AG04450 (cell line): ENCODE measurements at regions not wholly inside any gene's neighbourhood (a gene's known extent, or its start where the extent isn't known, plus 50 kb on each side); places are given as distances from the start of the nearest gene placed in this dataset.

Experiments
- CTCF ChIA-PET: fragments of 300-600, 350-600 bp; formaldehyde crosslinking; extraction: SDS; loops from one replicate; lab custom pipeline; 2022; ENCODE audit warnings: antibody characterized with exemption, inconsistent platforms; lab: Charles Lee
- POLR2A ChIA-PET: fragments of 350-600 bp; formaldehyde crosslinking; extraction: SDS; loops from one replicate; lab custom pipeline; 2021; ENCODE audit warnings: antibody characterized with exemption, inconsistent platforms; lab: Yijun Ruan, JAX
- DNase-seq: peaks from one replicate; pipeline ENCODE4 v3.0.0-alpha.2; 2011; ENCODE audit warnings: low read depth, low spot score
- H3K27ac ChIP-seq: one replicate; pipeline ENCODE4 v1.5.1; 2012; ENCODE audit warnings: low read depth, low read length, control low read depth
- H3K27me3 ChIP-seq: one replicate; pipeline ENCODE4 v1.6.0; 2012; ENCODE audit warnings: low read length; ENCODE audit not compliant: control insufficient read depth, insufficient read depth
- H3K4me3 ChIP-seq: 2 replicates; pipeline ENCODE4 v1.5.1; 2011; ENCODE audit warnings: mild to moderate bottlenecking, low read depth, low read length, control low read depth
- H3K9me3 ChIP-seq: 2 replicates; pipeline ENCODE4 v1.5.1; 2012; ENCODE audit warnings: low read length; ENCODE audit not compliant: control insufficient read depth, insufficient read depth
- TF ChIP-seq, protein P1 (sequence below): IDR thresholded peaks from 2 replicates; pipeline ENCODE4 v1.5.1; 2011; ENCODE audit warnings: low read depth, low read length, control low read depth, inconsistent platforms

DNA sequence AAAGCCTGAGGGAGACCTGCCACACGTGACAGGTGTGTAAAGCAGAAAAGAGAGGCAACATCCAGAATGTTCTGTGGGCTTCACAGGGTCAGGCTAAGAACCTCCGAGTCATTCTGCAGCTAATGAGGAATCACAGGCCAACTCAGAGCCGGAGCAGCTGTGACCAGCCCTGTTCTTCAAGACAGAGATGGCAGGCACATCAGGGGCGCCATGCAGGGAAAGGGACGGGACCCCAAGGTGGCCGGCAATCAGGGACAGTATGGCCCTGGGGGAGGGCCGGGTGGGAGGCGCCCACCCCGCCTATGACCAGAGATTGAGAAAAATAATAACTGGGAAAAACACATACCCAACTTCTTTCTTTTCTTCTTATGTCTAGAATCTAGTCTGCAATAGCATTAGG lies 316.7 kb upstream of the SALL3 start:
- TF ChIP-seq, protein P1, sequence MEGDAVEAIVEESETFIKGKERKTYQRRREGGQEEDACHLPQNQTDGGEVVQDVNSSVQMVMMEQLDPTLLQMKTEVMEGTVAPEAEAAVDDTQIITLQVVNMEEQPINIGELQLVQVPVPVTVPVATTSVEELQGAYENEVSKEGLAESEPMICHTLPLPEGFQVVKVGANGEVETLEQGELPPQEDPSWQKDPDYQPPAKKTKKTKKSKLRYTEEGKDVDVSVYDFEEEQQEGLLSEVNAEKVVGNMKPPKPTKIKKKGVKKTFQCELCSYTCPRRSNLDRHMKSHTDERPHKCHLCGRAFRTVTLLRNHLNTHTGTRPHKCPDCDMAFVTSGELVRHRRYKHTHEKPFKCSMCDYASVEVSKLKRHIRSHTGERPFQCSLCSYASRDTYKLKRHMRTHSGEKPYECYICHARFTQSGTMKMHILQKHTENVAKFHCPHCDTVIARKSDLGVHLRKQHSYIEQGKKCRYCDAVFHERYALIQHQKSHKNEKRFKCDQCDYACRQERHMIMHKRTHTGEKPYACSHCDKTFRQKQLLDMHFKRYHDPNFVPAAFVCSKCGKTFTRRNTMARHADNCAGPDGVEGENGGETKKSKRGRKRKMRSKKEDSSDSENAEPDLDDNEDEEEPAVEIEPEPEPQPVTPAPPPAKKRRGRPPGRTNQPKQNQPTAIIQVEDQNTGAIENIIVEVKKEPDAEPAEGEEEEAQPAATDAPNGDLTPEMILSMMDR, result no peak

DNA sequence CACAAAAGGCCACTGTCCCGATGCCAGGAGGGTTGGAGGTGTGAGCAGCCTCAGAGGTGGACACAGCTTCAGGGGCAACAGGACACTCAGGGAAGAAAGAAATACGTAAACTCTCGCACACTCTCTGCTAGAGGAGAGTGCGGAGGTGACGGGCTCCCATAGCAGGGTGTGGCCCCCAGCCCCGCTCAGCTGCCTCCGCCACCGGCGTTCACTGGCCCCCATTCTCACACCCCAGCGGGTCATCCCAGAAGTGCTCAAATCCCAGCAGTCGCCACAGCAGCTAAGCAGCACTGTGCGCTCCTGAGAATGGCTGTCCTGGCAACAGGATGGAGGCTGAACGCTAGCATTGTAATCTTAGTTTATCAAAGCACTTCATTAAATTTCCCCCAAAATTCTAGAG lies 315.6 kb upstream of the SALL3 start:
- POLR2A ChIA-PET, result no interaction called here
- no peak for DNase-seq
- no peak overlapping the region for H3K27ac ChIP-seq
- TF ChIP-seq, protein P1, result no peak
- H3K4me3 ChIP-seq, result no peak overlapping the region
- CTCF ChIA-PET, result no interaction called here
- H3K27me3 ChIP-seq, result no peaks in the 10 kb centered on the region
- H3K9me3 ChIP-seq, result peaks cover 76% of the 10 kb centered on the region

More for the DNA sequence above, 316.7 kb upstream of the SALL3 start:
- CTCF ChIA-PET, result no interaction called here
- H3K4me3 ChIP-seq, result no peak overlapping the region
- POLR2A ChIA-PET, result no interaction called here
- no peaks in the 10 kb centered on the region for H3K27me3 ChIP-seq
- H3K9me3 ChIP-seq, result peaks cover 78% of the 10 kb centered on the region
- H3K27ac ChIP-seq, result no peak overlapping the region
- no peak for DNase-seq

DNA sequence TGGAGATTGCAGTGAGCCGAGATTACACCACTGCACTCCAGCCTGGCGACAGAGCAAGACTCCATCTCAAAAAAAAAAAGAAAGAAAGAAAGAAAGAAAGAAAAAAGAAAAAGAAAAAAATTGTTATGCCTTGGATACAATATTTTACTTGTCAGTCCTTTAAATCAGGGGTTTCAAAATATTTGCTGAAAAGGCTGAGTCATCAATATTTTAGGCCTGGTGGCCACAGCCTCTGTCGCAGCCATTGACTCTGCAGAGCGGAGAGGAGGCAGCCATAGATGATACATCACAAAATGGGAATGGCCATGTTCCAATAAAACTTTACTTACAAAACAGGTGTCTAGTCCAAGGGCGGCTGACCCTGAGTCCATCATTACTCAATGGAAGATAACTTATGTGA lies 314.8 kb upstream of the SALL3 start:
- TF ChIP-seq, protein P1, result no peak
- H3K27ac ChIP-seq, result no peak overlapping the region
- H3K9me3 ChIP-seq, result peaks cover 71% of the 10 kb centered on the region
- no peak overlapping the region for H3K4me3 ChIP-seq
- POLR2A ChIA-PET, result no interaction called here
- no peaks in the 10 kb centered on the region for H3K27me3 ChIP-seq
- CTCF ChIA-PET, result no interaction called here
- no peak for DNase-seq

DNA sequence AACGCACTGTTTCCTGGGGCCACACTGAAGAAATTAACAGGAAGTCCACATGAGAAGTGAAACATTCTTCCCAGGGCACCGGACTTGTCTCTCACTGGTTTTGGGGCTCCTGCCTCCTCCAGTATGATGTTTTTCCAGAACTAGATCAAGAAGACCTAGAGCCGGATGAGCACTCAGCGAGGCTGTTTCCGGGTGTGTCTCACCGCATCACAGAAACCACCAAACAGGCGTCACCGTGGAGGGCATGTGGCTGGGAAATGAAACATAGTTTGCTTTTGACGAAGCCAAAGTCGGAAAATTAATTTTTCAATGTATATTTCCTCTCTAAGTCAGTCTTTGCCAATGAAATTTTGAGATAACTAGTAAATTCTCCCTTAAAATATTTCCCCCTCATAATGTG lies 314.0 kb upstream of the SALL3 start:
- CTCF ChIA-PET, result no interaction called here
- POLR2A ChIA-PET, result no interaction called here

DNA sequence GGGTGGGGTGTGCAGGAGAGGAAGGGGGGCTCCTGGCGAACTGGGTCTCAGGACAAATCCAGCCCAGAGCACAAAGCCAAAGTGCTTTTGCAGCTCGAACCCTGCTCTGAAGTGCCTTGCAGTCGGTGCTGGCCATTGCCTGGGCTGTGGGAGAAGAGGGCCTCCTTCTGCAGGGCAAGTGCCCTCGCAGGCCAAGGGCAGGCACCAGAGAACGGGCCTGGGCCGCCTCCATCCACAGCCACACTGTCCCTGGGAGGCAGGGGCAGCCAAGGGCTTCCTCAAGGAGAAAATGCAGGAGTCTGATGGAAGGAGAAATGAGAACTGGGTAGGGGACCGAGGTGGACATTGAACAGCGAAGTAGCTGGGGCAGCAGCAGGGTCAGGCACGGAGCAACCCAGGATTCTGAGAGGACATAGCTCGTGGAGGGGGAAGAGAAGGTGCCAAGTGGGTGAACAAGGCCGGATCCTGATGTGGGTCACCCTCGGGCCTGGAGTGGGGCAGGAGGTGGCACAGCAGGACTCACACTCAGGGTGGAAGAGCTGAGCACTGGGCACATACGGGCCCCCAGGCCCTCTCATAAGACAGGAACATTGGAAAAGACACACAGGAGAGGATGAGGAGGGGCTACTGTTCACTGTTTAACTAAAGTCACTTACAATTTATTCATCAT lies 312.8 kb upstream of the SALL3 start:
- Histone ChIP-seq H3K27me3 (no peaks in the 10 kb centered on the region), H3K9me3 (peaks cover 68% of the 10 kb centered on the region), H3K4me3 (no peak overlapping the region), H3K27ac (no peak overlapping the region)
- ChIA-PET CTCF (no interaction called here), POLR2A (no interaction called here)
- no peak for DNase-seq
- TF ChIP-seq, protein P1, result no peak

More for the DNA sequence above, 314.0 kb upstream of the SALL3 start:
- Histone ChIP-seq H3K27me3 (no peaks in the 10 kb centered on the region), H3K9me3 (peaks cover 67% of the 10 kb centered on the region), H3K4me3 (no peak overlapping the region), H3K27ac (no peak overlapping the region)
- TF ChIP-seq, protein P1, result no peak
- DNase-seq, result no peak
